ENCODE measurements at regions not wholly inside any gene's neighbourhood (a gene's known extent, or its start where the extent isn't known, plus 50 kb on each side); places are given as distances from the start of the nearest gene placed in this dataset.
A peak's percentile ranks its signal among the peaks of the same experiment; 100 is the strongest.

- no peak for TF ChIP-seq DEAF1 (CRISPR knock-in tag; IDR thresholded peaks at IDR 0.05)
- no peak for TF ChIP-seq ZBTB40 (IDR thresholded peaks at IDR 0.05)
- TF ChIP-seq ZBTB40 (CRISPR knock-in tag; IDR thresholded peaks at IDR 0.05): no peak
- no peak for TF ChIP-seq THRB (CRISPR knock-in tag; conservative IDR thresholded peaks at IDR 0.05)
- peak; percentile 56; the same call in 1 of the 2 replicates for TF ChIP-seq DMBX1 (CRISPR knock-in tag; IDR thresholded peaks at IDR 0.05; ENCODE audit: borderline replicate concordance)
- TF ChIP-seq EZH2 (IDR thresholded peaks at IDR 0.05; ENCODE audit: borderline replicate concordance, low read depth, low read length): no peak
- TF ChIP-seq USF1 (CRISPR knock-in tag; IDR thresholded peaks at IDR 0.05): no peak
- TF ChIP-seq ZNF79 (CRISPR knock-in tag; IDR thresholded peaks at IDR 0.05; ENCODE audit: low read depth): peak; percentile 12; the same call in 1 of the 2 replicates
- TF ChIP-seq CBX8 (IDR thresholded peaks at IDR 0.05; ENCODE audit: borderline replicate concordance, extremely low read depth, low read depth, low read length, poor library complexity, severe bottlenecking): no peak
- no peak for TF ChIP-seq SOX6 (IDR thresholded peaks at IDR 0.05)
- no peak for TF ChIP-seq IRF9 (tag; IDR thresholded peaks at IDR 0.05)
- TF ChIP-seq ZNF764 (CRISPR knock-in tag; IDR thresholded peaks at IDR 0.05; ENCODE audit: low read depth): no peak
- TF ChIP-seq HOXB6 (CRISPR knock-in tag; IDR thresholded peaks at IDR 0.05; ENCODE audit: borderline replicate concordance): no peak
- TF ChIP-seq ILF3 (IDR thresholded peaks at IDR 0.05; ENCODE audit: borderline replicate concordance): no peak
- no peak for TF ChIP-seq ZNF551 (CRISPR knock-in tag; IDR thresholded peaks at IDR 0.05)
These were observed 1690.5 kb downstream of the KCNT2 start (continued) for GRCh38 chr1:194917769-194918168.

All from K562 (cell line).